Stimulated activated memory B cell treated with anti-CD40 and anti-IgM and Interleukin-4, amounts not matched to agents 10 μg/mL and 1 μg/mL and 100 μg/mL, for 72 hours (primary cell): ENCODE measurements at regions not wholly inside any gene's neighbourhood (a gene's known extent, or its start where the extent isn't known, plus 50 kb on each side); places are given as distances from the start of the nearest gene placed in this dataset.

Source experiments
- ATAC-seq: fragments of 150-1000 bp; cut with Tn5 transposase; 2 replicates; pipeline ENCODE4 v1.10.0; 2021
- H3K27ac Mint-ChIP-seq: one replicate; pipeline ENCODE4 v1.8.0; 2022; ENCODE audit warnings: mild to moderate bottlenecking, mixed read lengths
- H3K27me3 Mint-ChIP-seq: one replicate; pipeline ENCODE4 v1.8.0; 2022; ENCODE audit warnings: mixed read lengths
- H3K36me3 Mint-ChIP-seq: one replicate; pipeline ENCODE4 v1.8.0; 2022; ENCODE audit warnings: mixed read lengths
- H3K4me1 Mint-ChIP-seq: one replicate; pipeline ENCODE4 v1.8.0; 2022; ENCODE audit warnings: mixed read lengths
- H3K4me3 Mint-ChIP-seq: one replicate; pipeline ENCODE4 v1.8.0; 2022; ENCODE audit warnings: mild to moderate bottlenecking, moderate library complexity, mixed read lengths
- H3K9me3 Mint-ChIP-seq: one replicate; pipeline ENCODE4 v1.8.0; 2022; ENCODE audit warnings: mixed read lengths

- no peaks in the 10 kb centered on the region for H3K9me3 Mint-ChIP-seq
- H3K27me3 Mint-ChIP-seq, result no peaks in the 10 kb centered on the region
- no peak for ATAC-seq
- H3K4me1 Mint-ChIP-seq, result peaks cover 42% of the 10 kb centered on the region
- H3K4me3 Mint-ChIP-seq, result no peak overlapping the region
- peak overlapping the region; percentile 15 for H3K27ac Mint-ChIP-seq
- peaks cover 5% of the 10 kb centered on the region for H3K36me3 Mint-ChIP-seq
Observed at GRCh38 chr1:101290922-101291561, 54.2 kb downstream of the S1PR1 start.

- H3K4me3 Mint-ChIP-seq, result no peak overlapping the region
- no peaks in the 10 kb centered on the region for H3K27me3 Mint-ChIP-seq
- H3K9me3 Mint-ChIP-seq, result no peaks in the 10 kb centered on the region
- H3K4me1 Mint-ChIP-seq, result peaks cover 42% of the 10 kb centered on the region
- H3K27ac Mint-ChIP-seq, result peak overlapping the region; percentile 15
- no peak for ATAC-seq
- H3K36me3 Mint-ChIP-seq, result peaks cover 6% of the 10 kb centered on the region
Observed at GRCh38 chr1:101291562-101292380, 55.0 kb downstream of the S1PR1 start.

- no peak overlapping the region for H3K4me3 Mint-ChIP-seq
- H3K27me3 Mint-ChIP-seq, result no peaks in the 10 kb centered on the region
- peak; percentile 89 for ATAC-seq
- peaks cover 6% of the 10 kb centered on the region for H3K36me3 Mint-ChIP-seq
- H3K9me3 Mint-ChIP-seq, result no peaks in the 10 kb centered on the region
- H3K27ac Mint-ChIP-seq, result peak overlapping the region; percentile 56
- H3K4me1 Mint-ChIP-seq, result peaks cover 34% of the 10 kb centered on the region
Observed at GRCh38 chr1:101293461-101294051, 56.7 kb downstream of the S1PR1 start.

- no peaks in the 10 kb centered on the region for H3K27me3 Mint-ChIP-seq
- H3K27ac Mint-ChIP-seq, result no peak overlapping the region
- no peak for ATAC-seq
- peaks cover 6% of the 10 kb centered on the region for H3K36me3 Mint-ChIP-seq
- H3K4me1 Mint-ChIP-seq, result peaks cover 30% of the 10 kb centered on the region
- no peak overlapping the region for H3K4me3 Mint-ChIP-seq
- H3K9me3 Mint-ChIP-seq, result no peaks in the 10 kb centered on the region
Observed at GRCh38 chr1:101295209-101295608, 58.4 kb downstream of the S1PR1 start.

GRCh38 chr1:101298663-101299062, 61.8 kb downstream of the S1PR1 start:
- Mint-ChIP-seq H3K9me3 (no peaks in the 10 kb centered on the region), H3K27me3 (no peaks in the 10 kb centered on the region), H3K36me3 (peaks cover 16% of the 10 kb centered on the region), H3K27ac (no peak overlapping the region), H3K4me1 (peaks cover 5% of the 10 kb centered on the region), H3K4me3 (no peak overlapping the region)
- ATAC-seq, result no peak

GRCh38 chr1:101299141-101299540, 62.3 kb downstream of the S1PR1 start:
- H3K4me3 Mint-ChIP-seq, result no peak overlapping the region
- no peak for ATAC-seq
- no peaks in the 10 kb centered on the region for H3K9me3 Mint-ChIP-seq
- H3K36me3 Mint-ChIP-seq, result peaks cover 16% of the 10 kb centered on the region
- no peaks in the 10 kb centered on the region for H3K27me3 Mint-ChIP-seq
- H3K4me1 Mint-ChIP-seq, result peaks cover under 1% of the 10 kb centered on the region
- H3K27ac Mint-ChIP-seq, result no peak overlapping the region

- Mint-ChIP-seq H3K36me3 (peaks cover 16% of the 10 kb centered on the region), H3K27me3 (no peaks in the 10 kb centered on the region), H3K9me3 (no peaks in the 10 kb centered on the region), H3K27ac (no peak overlapping the region), H3K4me3 (no peak overlapping the region), H3K4me1 (no peaks in the 10 kb centered on the region)
- ATAC-seq, result no peak
Observed at GRCh38 chr1:101299710-101300109, 62.9 kb downstream of the S1PR1 start.

- H3K36me3 Mint-ChIP-seq, result peaks cover 23% of the 10 kb centered on the region
- no peak overlapping the region for H3K4me3 Mint-ChIP-seq
- H3K9me3 Mint-ChIP-seq, result no peaks in the 10 kb centered on the region
- H3K4me1 Mint-ChIP-seq, result no peaks in the 10 kb centered on the region
- H3K27ac Mint-ChIP-seq, result peak overlapping the region; percentile 7
- no peak for ATAC-seq
- H3K27me3 Mint-ChIP-seq, result no peaks in the 10 kb centered on the region
Observed at GRCh38 chr1:101300916-101301315, 64.1 kb downstream of the S1PR1 start.

- Mint-ChIP-seq H3K36me3 (peaks cover 20% of the 10 kb centered on the region), H3K27ac (peak overlapping the region; percentile 7), H3K4me3 (no peak overlapping the region), H3K4me1 (no peaks in the 10 kb centered on the region), H3K27me3 (no peaks in the 10 kb centered on the region), H3K9me3 (no peaks in the 10 kb centered on the region)
- ATAC-seq, result no peak
Observed at GRCh38 chr1:101301446-101302057, 64.7 kb downstream of the S1PR1 start.

- Mint-ChIP-seq H3K27me3 (no peaks in the 10 kb centered on the region), H3K9me3 (no peaks in the 10 kb centered on the region), H3K36me3 (peaks cover 26% of the 10 kb centered on the region), H3K4me3 (no peak overlapping the region), H3K27ac (no peak overlapping the region), H3K4me1 (peaks cover 14% of the 10 kb centered on the region)
- no peak for ATAC-seq
Observed at GRCh38 chr1:101302831-101303511, 66.2 kb downstream of the S1PR1 start.

GRCh38 chr1:101307985-101308689, 71.3 kb downstream of the S1PR1 start:
- peak overlapping the region; percentile 92 for H3K27ac Mint-ChIP-seq

GRCh38 chr1:101308935-101309333, 72.1 kb downstream of the S1PR1 start:
- H3K4me3 Mint-ChIP-seq, result peak overlapping the region; percentile 83
- peak overlapping the region; percentile 92 for H3K27ac Mint-ChIP-seq
- no peaks in the 10 kb centered on the region for H3K27me3 Mint-ChIP-seq
- H3K4me1 Mint-ChIP-seq, result peaks cover 63% of the 10 kb centered on the region
- peak; percentile 37 for ATAC-seq
- H3K9me3 Mint-ChIP-seq, result no peaks in the 10 kb centered on the region
- peaks cover 16% of the 10 kb centered on the region for H3K36me3 Mint-ChIP-seq

More at GRCh38 chr1:101307985-101308689, 71.3 kb downstream of the S1PR1 start:
- Mint-ChIP-seq H3K4me1 (peaks cover 59% of the 10 kb centered on the region), H3K36me3 (peaks cover 16% of the 10 kb centered on the region), H3K4me3 (peak overlapping the region; percentile 4), H3K27me3 (no peaks in the 10 kb centered on the region), H3K9me3 (no peaks in the 10 kb centered on the region)
- ATAC-seq, result no peak

- H3K36me3 Mint-ChIP-seq, result peaks cover 16% of the 10 kb centered on the region
- peak; percentile 88 for ATAC-seq
- H3K4me1 Mint-ChIP-seq, result peaks cover 70% of the 10 kb centered on the region
- peak overlapping the region; percentile 83 for H3K4me3 Mint-ChIP-seq
- no peaks in the 10 kb centered on the region for H3K27me3 Mint-ChIP-seq
- H3K9me3 Mint-ChIP-seq, result no peaks in the 10 kb centered on the region
- peak overlapping the region; percentile 92 for H3K27ac Mint-ChIP-seq
Observed at GRCh38 chr1:101309334-101310311, 72.8 kb downstream of the S1PR1 start.
